ENCODE measurements at regions not wholly inside any gene's neighbourhood (a gene's known extent, or its start where the extent isn't known, plus 50 kb on each side); places are given as distances from the start of the nearest gene placed in this dataset.

DNA sequence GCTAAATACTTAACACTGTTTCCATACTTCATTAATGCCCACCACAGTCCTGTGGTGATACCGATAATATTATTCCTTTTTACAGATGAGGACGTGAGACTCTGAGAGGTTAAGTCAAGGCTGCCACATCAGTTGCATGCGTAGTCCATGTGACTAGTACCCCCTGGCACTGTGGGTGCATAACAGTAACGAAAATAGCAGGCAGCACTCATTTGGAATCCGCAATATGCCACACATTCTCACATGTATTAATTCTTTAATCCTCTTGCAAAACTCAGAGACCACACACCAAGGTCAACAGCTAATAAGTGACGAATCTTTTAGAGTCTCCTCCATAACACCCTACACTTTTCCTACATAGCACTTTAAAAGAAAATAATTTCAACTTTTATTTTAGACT lies 99.5 kb upstream of the HABP2 start:
- TF ChIP-seq, protein P1, sequence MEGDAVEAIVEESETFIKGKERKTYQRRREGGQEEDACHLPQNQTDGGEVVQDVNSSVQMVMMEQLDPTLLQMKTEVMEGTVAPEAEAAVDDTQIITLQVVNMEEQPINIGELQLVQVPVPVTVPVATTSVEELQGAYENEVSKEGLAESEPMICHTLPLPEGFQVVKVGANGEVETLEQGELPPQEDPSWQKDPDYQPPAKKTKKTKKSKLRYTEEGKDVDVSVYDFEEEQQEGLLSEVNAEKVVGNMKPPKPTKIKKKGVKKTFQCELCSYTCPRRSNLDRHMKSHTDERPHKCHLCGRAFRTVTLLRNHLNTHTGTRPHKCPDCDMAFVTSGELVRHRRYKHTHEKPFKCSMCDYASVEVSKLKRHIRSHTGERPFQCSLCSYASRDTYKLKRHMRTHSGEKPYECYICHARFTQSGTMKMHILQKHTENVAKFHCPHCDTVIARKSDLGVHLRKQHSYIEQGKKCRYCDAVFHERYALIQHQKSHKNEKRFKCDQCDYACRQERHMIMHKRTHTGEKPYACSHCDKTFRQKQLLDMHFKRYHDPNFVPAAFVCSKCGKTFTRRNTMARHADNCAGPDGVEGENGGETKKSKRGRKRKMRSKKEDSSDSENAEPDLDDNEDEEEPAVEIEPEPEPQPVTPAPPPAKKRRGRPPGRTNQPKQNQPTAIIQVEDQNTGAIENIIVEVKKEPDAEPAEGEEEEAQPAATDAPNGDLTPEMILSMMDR (IDR thresholded peaks at IDR 0.05; ENCODE audit: low read depth, low read length): no peak
- no peak for TF ChIP-seq EZH2phosphoT487 (IDR thresholded peaks at IDR 0.05; ENCODE audit: low read depth)

All from OCI-LY3 (cell line).